ENCODE measurements at regions not wholly inside any gene's neighbourhood (a gene's known extent, or its start where the extent isn't known, plus 50 kb on each side); places are given as distances from the start of the nearest gene placed in this dataset.

DNA sequence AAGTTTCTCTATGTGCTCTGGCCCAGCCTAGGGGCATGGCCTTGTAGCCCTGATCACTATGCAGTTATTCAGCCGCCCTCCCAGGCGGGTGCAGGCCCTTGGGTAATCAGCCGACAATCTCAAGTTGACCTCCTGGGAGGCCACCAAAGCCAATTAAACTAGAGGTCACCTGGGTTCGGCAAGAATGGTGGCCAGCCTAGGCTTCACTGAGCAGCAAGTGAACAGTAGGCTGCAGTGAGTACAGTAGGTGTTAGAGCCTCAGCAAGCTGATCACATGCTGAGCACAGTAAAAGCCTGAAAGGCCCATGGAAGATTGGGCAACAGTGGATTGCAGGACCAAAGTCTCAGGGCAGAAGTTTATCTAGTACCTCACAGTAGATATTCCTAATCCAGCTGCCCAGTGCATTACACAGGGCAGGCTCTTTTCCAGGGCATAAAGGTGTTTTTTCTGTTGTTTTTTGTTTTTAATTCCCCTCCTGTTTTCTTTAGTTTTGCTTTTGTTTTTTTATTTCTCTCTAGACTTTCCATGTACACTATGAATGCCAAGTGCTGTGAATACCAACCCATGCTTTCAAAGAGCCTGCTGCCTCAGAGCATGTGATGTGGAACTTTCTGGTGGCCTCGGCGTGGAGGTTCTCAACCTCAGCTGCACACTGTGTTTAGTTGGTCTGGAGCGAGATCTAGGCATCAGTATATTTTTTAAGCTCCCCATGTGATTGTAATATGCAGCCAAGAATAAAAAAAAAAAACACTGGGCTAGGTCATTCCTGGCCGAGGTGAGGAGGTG is 55.9 kb upstream of the ATL2 start (continued):
- TF ChIP-seq, protein P1, sequence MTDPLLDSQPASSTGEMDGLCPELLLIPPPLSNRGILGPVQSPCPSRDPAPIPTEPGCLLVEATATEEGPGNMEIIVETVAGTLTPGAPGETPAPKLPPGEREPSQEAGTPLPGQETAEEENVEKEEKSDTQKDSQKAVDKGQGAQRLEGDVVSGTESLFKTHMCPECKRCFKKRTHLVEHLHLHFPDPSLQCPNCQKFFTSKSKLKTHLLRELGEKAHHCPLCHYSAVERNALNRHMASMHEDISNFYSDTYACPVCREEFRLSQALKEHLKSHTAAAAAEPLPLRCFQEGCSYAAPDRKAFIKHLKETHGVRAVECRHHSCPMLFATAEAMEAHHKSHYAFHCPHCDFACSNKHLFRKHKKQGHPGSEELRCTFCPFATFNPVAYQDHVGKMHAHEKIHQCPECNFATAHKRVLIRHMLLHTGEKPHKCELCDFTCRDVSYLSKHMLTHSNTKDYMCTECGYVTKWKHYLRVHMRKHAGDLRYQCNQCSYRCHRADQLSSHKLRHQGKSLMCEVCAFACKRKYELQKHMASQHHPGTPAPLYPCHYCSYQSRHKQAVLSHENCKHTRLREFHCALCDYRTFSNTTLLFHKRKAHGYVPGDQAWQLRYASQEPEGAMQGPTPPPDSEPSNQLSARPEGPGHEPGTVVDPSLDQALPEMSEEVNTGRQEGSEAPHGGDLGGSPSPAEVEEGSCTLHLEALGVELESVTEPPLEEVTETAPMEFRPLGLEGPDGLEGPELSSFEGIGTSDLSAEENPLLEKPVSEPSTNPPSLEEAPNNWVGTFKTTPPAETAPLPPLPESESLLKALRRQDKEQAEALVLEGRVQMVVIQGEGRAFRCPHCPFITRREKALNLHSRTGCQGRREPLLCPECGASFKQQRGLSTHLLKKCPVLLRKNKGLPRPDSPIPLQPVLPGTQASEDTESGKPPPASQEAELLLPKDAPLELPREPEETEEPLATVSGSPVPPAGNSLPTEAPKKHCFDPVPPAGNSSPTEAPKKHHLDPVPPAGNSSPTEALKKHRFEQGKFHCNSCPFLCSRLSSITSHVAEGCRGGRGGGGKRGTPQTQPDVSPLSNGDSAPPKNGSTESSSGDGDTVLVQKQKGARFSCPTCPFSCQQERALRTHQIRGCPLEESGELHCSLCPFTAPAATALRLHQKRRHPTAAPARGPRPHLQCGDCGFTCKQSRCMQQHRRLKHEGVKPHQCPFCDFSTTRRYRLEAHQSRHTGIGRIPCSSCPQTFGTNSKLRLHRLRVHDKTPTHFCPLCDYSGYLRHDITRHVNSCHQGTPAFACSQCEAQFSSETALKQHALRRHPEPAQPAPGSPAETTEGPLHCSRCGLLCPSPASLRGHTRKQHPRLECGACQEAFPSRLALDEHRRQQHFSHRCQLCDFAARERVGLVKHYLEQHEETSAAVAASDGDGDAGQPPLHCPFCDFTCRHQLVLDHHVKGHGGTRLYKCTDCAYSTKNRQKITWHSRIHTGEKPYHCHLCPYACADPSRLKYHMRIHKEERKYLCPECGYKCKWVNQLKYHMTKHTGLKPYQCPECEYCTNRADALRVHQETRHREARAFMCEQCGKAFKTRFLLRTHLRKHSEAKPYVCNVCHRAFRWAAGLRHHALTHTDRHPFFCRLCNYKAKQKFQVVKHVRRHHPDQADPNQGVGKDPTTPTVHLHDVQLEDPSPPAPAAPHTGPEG (CRISPR knock-in tag; IDR thresholded peaks at IDR 0.05) = 0 out of 2 replicates have a peak, but pooled peaks have one; percentile 57
- TF ChIP-seq SAP130 (CRISPR knock-in tag; IDR thresholded peaks at IDR 0.05; ENCODE audit: low read depth) (peak; percentile 81), ZNF296 (CRISPR knock-in tag; conservative IDR thresholded peaks at IDR 0.05) (no peak), FOSL2 (CRISPR knock-in tag; IDR thresholded peaks at IDR 0.05) (peak; percentile 81), ZNF124 (CRISPR knock-in tag; IDR thresholded peaks at IDR 0.05) (peak; percentile 99), REPIN1 (CRISPR knock-in tag; IDR thresholded peaks at IDR 0.05; ENCODE audit: borderline replicate concordance, low read depth) (peak; percentile 97; the same call in 1 of the 2 replicates), ZNF264 (CRISPR knock-in tag; IDR thresholded peaks at IDR 0.05) (peak; percentile 98), ZNF350 (CRISPR knock-in tag; IDR thresholded peaks at IDR 0.05; ENCODE audit: borderline replicate concordance, low read depth) (peak; percentile 90), EED (CRISPR knock-in tag; IDR thresholded peaks at IDR 0.05) (peak; percentile 78; the same call in 1 of the 2 replicates)
- TF ChIP-seq, protein P2, sequence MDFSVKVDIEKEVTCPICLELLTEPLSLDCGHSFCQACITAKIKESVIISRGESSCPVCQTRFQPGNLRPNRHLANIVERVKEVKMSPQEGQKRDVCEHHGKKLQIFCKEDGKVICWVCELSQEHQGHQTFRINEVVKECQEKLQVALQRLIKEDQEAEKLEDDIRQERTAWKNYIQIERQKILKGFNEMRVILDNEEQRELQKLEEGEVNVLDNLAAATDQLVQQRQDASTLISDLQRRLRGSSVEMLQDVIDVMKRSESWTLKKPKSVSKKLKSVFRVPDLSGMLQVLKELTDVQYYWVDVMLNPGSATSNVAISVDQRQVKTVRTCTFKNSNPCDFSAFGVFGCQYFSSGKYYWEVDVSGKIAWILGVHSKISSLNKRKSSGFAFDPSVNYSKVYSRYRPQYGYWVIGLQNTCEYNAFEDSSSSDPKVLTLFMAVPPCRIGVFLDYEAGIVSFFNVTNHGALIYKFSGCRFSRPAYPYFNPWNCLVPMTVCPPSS (IDR thresholded peaks at IDR 0.05) = no peak
- TF ChIP-seq, protein P3, sequence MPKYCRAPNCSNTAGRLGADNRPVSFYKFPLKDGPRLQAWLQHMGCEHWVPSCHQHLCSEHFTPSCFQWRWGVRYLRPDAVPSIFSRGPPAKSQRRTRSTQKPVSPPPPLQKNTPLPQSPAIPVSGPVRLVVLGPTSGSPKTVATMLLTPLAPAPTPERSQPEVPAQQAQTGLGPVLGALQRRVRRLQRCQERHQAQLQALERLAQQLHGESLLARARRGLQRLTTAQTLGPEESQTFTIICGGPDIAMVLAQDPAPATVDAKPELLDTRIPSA (CRISPR knock-in tag; IDR thresholded peaks at IDR 0.05; ENCODE audit: borderline replicate concordance) = no peak
- TF ChIP-seq, protein P4, sequence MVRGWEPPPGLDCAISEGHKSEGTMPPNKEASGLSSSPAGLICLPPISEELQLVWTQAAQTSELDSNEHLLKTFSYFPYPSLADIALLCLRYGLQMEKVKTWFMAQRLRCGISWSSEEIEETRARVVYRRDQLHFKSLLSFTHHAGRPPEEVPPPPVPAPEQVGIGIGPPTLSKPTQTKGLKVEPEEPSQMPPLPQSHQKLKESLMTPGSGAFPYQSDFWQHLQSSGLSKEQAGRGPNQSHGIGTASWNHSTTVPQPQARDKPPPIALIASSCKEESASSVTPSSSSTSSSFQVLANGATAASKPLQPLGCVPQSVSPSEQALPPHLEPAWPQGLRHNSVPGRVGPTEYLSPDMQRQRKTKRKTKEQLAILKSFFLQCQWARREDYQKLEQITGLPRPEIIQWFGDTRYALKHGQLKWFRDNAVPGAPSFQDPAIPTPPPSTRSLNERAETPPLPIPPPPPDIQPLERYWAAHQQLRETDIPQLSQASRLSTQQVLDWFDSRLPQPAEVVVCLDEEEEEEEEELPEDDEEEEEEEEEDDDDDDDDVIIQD (CRISPR knock-in tag; IDR thresholded peaks at IDR 0.05; ENCODE audit: low read depth) = peak; percentile 97
- TF ChIP-seq, protein P5, sequence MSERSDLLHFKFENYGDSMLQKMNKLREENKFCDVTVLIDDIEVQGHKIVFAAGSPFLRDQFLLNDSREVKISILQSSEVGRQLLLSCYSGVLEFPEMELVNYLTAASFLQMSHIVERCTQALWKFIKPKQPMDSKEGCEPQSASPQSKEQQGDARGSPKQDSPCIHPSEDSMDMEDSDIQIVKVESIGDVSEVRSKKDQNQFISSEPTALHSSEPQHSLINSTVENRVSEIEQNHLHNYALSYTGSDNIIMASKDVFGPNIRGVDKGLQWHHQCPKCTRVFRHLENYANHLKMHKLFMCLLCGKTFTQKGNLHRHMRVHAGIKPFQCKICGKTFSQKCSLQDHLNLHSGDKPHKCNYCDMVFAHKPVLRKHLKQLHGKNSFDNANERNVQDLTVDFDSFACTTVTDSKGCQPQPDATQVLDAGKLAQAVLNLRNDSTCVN (CRISPR knock-in tag; IDR thresholded peaks at IDR 0.05; ENCODE audit: borderline replicate concordance) = peak; percentile 87
- TF ChIP-seq, protein P6, sequence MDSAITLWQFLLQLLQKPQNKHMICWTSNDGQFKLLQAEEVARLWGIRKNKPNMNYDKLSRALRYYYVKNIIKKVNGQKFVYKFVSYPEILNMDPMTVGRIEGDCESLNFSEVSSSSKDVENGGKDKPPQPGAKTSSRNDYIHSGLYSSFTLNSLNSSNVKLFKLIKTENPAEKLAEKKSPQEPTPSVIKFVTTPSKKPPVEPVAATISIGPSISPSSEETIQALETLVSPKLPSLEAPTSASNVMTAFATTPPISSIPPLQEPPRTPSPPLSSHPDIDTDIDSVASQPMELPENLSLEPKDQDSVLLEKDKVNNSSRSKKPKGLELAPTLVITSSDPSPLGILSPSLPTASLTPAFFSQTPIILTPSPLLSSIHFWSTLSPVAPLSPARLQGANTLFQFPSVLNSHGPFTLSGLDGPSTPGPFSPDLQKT (CRISPR knock-in tag; IDR thresholded peaks at IDR 0.05; ENCODE audit: borderline replicate concordance) = no peak
- TF ChIP-seq, protein P7, sequence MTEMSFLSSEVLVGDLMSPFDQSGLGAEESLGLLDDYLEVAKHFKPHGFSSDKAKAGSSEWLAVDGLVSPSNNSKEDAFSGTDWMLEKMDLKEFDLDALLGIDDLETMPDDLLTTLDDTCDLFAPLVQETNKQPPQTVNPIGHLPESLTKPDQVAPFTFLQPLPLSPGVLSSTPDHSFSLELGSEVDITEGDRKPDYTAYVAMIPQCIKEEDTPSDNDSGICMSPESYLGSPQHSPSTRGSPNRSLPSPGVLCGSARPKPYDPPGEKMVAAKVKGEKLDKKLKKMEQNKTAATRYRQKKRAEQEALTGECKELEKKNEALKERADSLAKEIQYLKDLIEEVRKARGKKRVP (CRISPR knock-in tag; IDR thresholded peaks at IDR 0.05) = peak in 1 of 2 experiments; percentile 90; a peak in 2 of 4 replicates
